H9 (cell line): ENCODE measurements at regions not wholly inside any gene's neighbourhood (a gene's known extent, or its start where the extent isn't known, plus 50 kb on each side); places are given as distances from the start of the nearest gene placed in this dataset.

Experiments
- DNase-seq: peaks from one replicate; pipeline ENCODE4 v3.0.0-alpha.2; 2017
- H2AFZ ChIP-seq: one replicate; pipeline ENCODE4 v1.6.1; 2013; ENCODE audit warnings: mild to moderate bottlenecking, low read length, control low read depth, moderate library complexity
- H2AK5ac ChIP-seq: 2 replicates; pipeline ENCODE4 v1.6.1; 2013; ENCODE audit warnings: low read length, control low read depth, mixed read lengths; ENCODE audit not compliant: insufficient read length
- H2BK120ac ChIP-seq: one replicate; pipeline ENCODE4 v1.6.1; 2013; ENCODE audit warnings: low read depth, mild to moderate bottlenecking, low read length, control low read depth, inconsistent platforms; ENCODE audit not compliant: poor library complexity, severe bottlenecking
- H2BK12ac ChIP-seq: 2 replicates; pipeline ENCODE4 v1.6.1; 2013; ENCODE audit warnings: low read length, control low read depth, mixed read lengths, low read depth; ENCODE audit not compliant: insufficient read length
- H2BK15ac ChIP-seq: 2 replicates; pipeline ENCODE4 v1.6.1; 2013; ENCODE audit warnings: low read depth, low read length, control low read depth
- H2BK20ac ChIP-seq: one replicate; pipeline ENCODE4 v1.6.1; 2013; ENCODE audit warnings: low read depth, mild to moderate bottlenecking, low read length, control low read depth, inconsistent platforms; ENCODE audit not compliant: poor library complexity, severe bottlenecking
- H2BK5ac ChIP-seq: 2 replicates; pipeline ENCODE4 v1.6.1; 2013; ENCODE audit warnings: low read length, control low read depth, mixed read lengths; ENCODE audit not compliant: insufficient read length
- H3K14ac ChIP-seq: 2 replicates; pipeline ENCODE4 v1.6.1; 2013; ENCODE audit warnings: low read length, control low read depth; ENCODE audit not compliant: insufficient read depth
- H3K18ac ChIP-seq: 2 replicates; pipeline ENCODE4 v1.6.1; 2013; ENCODE audit warnings: low read depth, mild to moderate bottlenecking, mixed read lengths, low read length, control low read depth; ENCODE audit not compliant: insufficient read length
- H3K23ac ChIP-seq: 2 replicates; pipeline ENCODE4 v1.6.1; 2013; ENCODE audit warnings: low read length, control low read depth, mixed read lengths, low read depth; ENCODE audit not compliant: insufficient read length
- H3K23me2 ChIP-seq: 2 replicates; pipeline ENCODE4 v1.6.1; 2013; ENCODE audit warnings: low read depth, mild to moderate bottlenecking, mixed read lengths, low read length, control low read depth; ENCODE audit not compliant: insufficient read length, poor library complexity, severe bottlenecking
- H3K27ac ChIP-seq: 2 replicates; pipeline ENCODE4 v1.5.1; 2013; ENCODE audit warnings: low read length, control low read depth, mixed read lengths, low read depth; ENCODE audit not compliant: insufficient read length
- H3K27me3 ChIP-seq: 2 replicates; pipeline ENCODE4 v1.6.1; 2013; ENCODE audit warnings: low read length, control low read depth, inconsistent platforms; ENCODE audit not compliant: insufficient read depth
- H3K4ac ChIP-seq: 2 replicates; pipeline ENCODE4 v1.6.1; 2013; ENCODE audit warnings: low read depth, mild to moderate bottlenecking, control low read depth, inconsistent platforms, low read length, moderate library complexity
- H3K4me1 ChIP-seq: 2 replicates; pipeline ENCODE4 v1.6.1; 2013; ENCODE audit warnings: low read length, control low read depth, inconsistent platforms; ENCODE audit not compliant: insufficient read depth
- H3K4me2 ChIP-seq: 2 replicates; pipeline ENCODE4 v1.6.1; 2013; ENCODE audit warnings: low read length, control low read depth, mixed read lengths; ENCODE audit not compliant: insufficient read length, insufficient read depth
- H3K56ac ChIP-seq: 2 replicates; pipeline ENCODE4 v1.6.1; 2013; ENCODE audit warnings: low read depth, mild to moderate bottlenecking, mixed read lengths, low read length, control low read depth; ENCODE audit not compliant: insufficient read length
- H3K79me1 ChIP-seq: 2 replicates; pipeline ENCODE4 v1.6.1; 2013; ENCODE audit warnings: low read depth, mild to moderate bottlenecking, moderate library complexity, low read length, control low read depth, inconsistent platforms; ENCODE audit not compliant: insufficient read depth, poor library complexity, severe bottlenecking
- H3K79me2 ChIP-seq: 2 replicates; pipeline ENCODE4 v1.6.1; 2013; ENCODE audit warnings: low read length, control low read depth, inconsistent platforms; ENCODE audit not compliant: insufficient read depth
- H3K9ac ChIP-seq: 2 replicates; pipeline ENCODE4 v1.6.1; 2013; ENCODE audit warnings: low read length, control low read depth, mixed read lengths; ENCODE audit not compliant: insufficient read length; ENCODE audit errors: extremely low read depth
- H3K9me3 ChIP-seq: one replicate; pipeline ENCODE4 v1.6.1; 2013; ENCODE audit warnings: low read depth, low read length, inconsistent platforms; ENCODE audit not compliant: control insufficient read depth
- H3T11ph ChIP-seq: one replicate; pipeline ENCODE4 v1.6.1; 2013; ENCODE audit warnings: mild to moderate bottlenecking, low read length, control low read depth, inconsistent platforms
- H4K20me1 ChIP-seq: one replicate; pipeline ENCODE4 v1.6.1; 2013; ENCODE audit not compliant: control insufficient read depth, insufficient read length, insufficient read depth
- H4K5ac ChIP-seq: 2 replicates; pipeline ENCODE4 v1.6.1; 2013; ENCODE audit warnings: low read depth, mild to moderate bottlenecking, mixed read lengths, low read length, control low read depth; ENCODE audit not compliant: insufficient read length
- H4K8ac ChIP-seq: replicated peaks from 2 replicates; pipeline ENCODE4 v1.6.1; 2013; ENCODE audit warnings: low read length, control low read depth, mixed read lengths, low read depth; ENCODE audit not compliant: insufficient read length
- H4K91ac ChIP-seq: 2 replicates; pipeline ENCODE4 v1.6.1; 2013; ENCODE audit warnings: low read depth, mild to moderate bottlenecking, moderate library complexity, mixed read lengths, low read length, control low read depth; ENCODE audit not compliant: insufficient read length
- H3K27ac Mint-ChIP-seq, 3 experiments: 2 replicates in 2 of 3; 3 replicates in 1 of 3; pipeline ENCODE4 v1.8.0; 2020 to 2021; ENCODE audit warnings: mixed read lengths in 3 of 3, mild to moderate bottlenecking in 1 of 3, moderate library complexity in 1 of 3
- H3K27me3 Mint-ChIP-seq: 2 replicates; pipeline ENCODE4 v1.8.0; 2021; ENCODE audit warnings: low read depth, mild to moderate bottlenecking, moderate library complexity, mixed read lengths
- H3K36me3 Mint-ChIP-seq, 3 experiments: 2 replicates in 2 of 3; 3 replicates in 1 of 3; pipeline ENCODE4 v1.8.0; 2020 to 2021; ENCODE audit warnings: low read depth in 3 of 3, mixed read lengths in 3 of 3; ENCODE audit not compliant: insufficient read depth in 1 of 3
- H3K4me1 Mint-ChIP-seq, 2 experiments: 2 replicates each; pipeline ENCODE4 v1.8.0; 2020; ENCODE audit warnings: mixed read lengths in 2 of 2
- H3K4me3 Mint-ChIP-seq, 2 experiments: 2 replicates in 1 of 2; 3 replicates in 1 of 2; pipeline ENCODE4 v1.8.0; 2020 to 2021; ENCODE audit warnings: mild to moderate bottlenecking in 2 of 2, mixed read lengths in 2 of 2, moderate library complexity in 1 of 2
- H3K9me3 Mint-ChIP-seq, 2 experiments: 2 replicates in 1 of 2; 3 replicates in 1 of 2; pipeline ENCODE4 v1.8.0; 2020; ENCODE audit warnings: mild to moderate bottlenecking in 2 of 2, mixed read lengths in 2 of 2, moderate library complexity in 1 of 2
- CTCF ChIP-seq: fragments of 200-600 bp; sonication (generic); conservative IDR thresholded peaks from 3 replicates; pipeline ENCODE4 v1.8.0; 2021; ENCODE audit warnings: antibody characterized with exemption, mild to moderate bottlenecking
- WGBS: extraction: QIAGEN DNeasy Blood & Tissue Kit; methylation state at CpG from one replicate; pipeline ENCODE4 v1.1.7; 2013; ENCODE audit warnings: missing lambda C conversion rate, low lambda C conversion rate, mixed read lengths; ENCODE audit not compliant: insufficient read length; ENCODE audit errors: extremely low coverage; 5-methylcytosine and 5-hydroxymethylcytosine counted together

DNA sequence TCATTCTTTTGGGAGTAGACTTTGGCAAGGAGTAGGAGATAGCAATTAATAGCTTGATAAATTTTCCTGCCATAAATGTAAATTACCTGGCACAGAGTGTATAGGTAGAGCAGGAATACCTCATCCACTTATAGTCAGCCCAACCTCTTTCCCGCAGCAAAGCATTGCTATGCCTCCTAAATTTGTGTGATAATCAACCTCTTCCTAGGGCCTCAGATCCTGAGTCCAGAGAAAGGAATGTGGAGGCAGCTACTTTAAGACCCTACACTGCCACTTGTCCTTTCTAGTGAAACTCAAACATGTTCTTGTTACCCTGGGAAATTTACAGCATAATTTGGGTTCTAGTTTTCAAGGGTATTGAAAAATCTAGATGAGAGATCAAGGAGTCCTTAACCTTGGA is 919.0 kb downstream of the RAPGEF2 start:
- H3K14ac ChIP-seq = no peak overlapping the region
- no peak overlapping the region for H3K23ac ChIP-seq
- no peak overlapping the region for H3T11ph ChIP-seq
- H2BK15ac ChIP-seq = no peak overlapping the region
- no peak overlapping the region for H3K56ac ChIP-seq
- no peak overlapping the region for H4K8ac ChIP-seq
- no peak overlapping the region for H3K9ac ChIP-seq
- no peak overlapping the region for H3K18ac ChIP-seq
- no peaks in the 10 kb centered on the region for H3K79me2 ChIP-seq
- H3K4me2 ChIP-seq = no peak overlapping the region
- no peak overlapping the region for H3K4me3 Mint-ChIP-seq
- no peak overlapping the region for H2BK5ac ChIP-seq
- no peak overlapping the region for H2AFZ ChIP-seq
- no peaks in the 10 kb centered on the region for H3K23me2 ChIP-seq
- no peak overlapping the region for H3K4ac ChIP-seq
- H2BK12ac ChIP-seq = no peak overlapping the region
- no peak overlapping the region for H4K5ac ChIP-seq
- H3K27me3 ChIP-seq = no peaks in the 10 kb centered on the region
- H2BK120ac ChIP-seq = no peak overlapping the region
- no peaks in the 10 kb centered on the region for H3K27me3 Mint-ChIP-seq
- no peak overlapping the region for H2AK5ac ChIP-seq
- H3K9me3 ChIP-seq = no peaks in the 10 kb centered on the region
- H3K9me3 Mint-ChIP-seq = no peaks in the 10 kb centered on the region; a peak in 1 of 5 replicates
- no peak for TF ChIP-seq CTCF
- no CpG with 5 or more reads among the region's 1 CpG for WGBS
- no peak overlapping the region for H3K27ac Mint-ChIP-seq
- H4K20me1 ChIP-seq = no peaks in the 10 kb centered on the region
- no peak for DNase-seq
- peaks cover 15 to 17% of the 10 kb centered on the region in 2 experiments for H3K4me1 Mint-ChIP-seq
- no peak overlapping the region for H2BK20ac ChIP-seq
- peaks cover 0 to 3% (median 2%) of the 10 kb centered on the region in 3 experiments; a peak in 1 of 7 replicates for H3K36me3 Mint-ChIP-seq
- H3K27ac ChIP-seq = no peak overlapping the region
- no peak overlapping the region for H4K91ac ChIP-seq
- no peaks in the 10 kb centered on the region for H3K79me1 ChIP-seq
- H3K4me1 ChIP-seq = no peaks in the 10 kb centered on the region
